Activated CD8-positive, alpha-beta T cell treated with anti-CD3 and anti-CD28 coated beads for 36 hours (primary cell): ENCODE measurements at regions not wholly inside any gene's neighbourhood (a gene's known extent, or its start where the extent isn't known, plus 50 kb on each side); places are given as distances from the start of the nearest gene placed in this dataset.

Source experiments
- ATAC-seq: fragments of 200-7000 bp; cut with Tn5 transposase; one replicate; pipeline ENCODE4 v1.10.0; 2021; ENCODE audit warnings: mild to moderate bottlenecking, moderate library complexity
- CTCF ChIA-PET: fragments of 350-600 bp; sonication (Branson Sonifier 250); formaldehyde crosslinking; loops from one replicate; lab custom pipeline; 2021; ENCODE audit warnings: antibody characterized with exemption; lab: Charles Lee
- POLR2A ChIA-PET: fragments of 350-600 bp; sonication (Branson Sonifier 250); formaldehyde crosslinking; loops from one replicate; lab custom pipeline; 2021; ENCODE audit warnings: antibody characterized with exemption; lab: Charles Lee
- DNase-seq: peaks from one replicate; pipeline ENCODE4 v3.0.0-alpha.2; 2020
- H3K27ac Mint-ChIP-seq: one replicate; pipeline ENCODE4 v1.8.0; 2021; ENCODE audit warnings: mild to moderate bottlenecking, mixed read lengths
- H3K27me3 Mint-ChIP-seq: one replicate; pipeline ENCODE4 v1.8.0; 2021; ENCODE audit warnings: mixed read lengths
- H3K36me3 Mint-ChIP-seq: one replicate; pipeline ENCODE4 v1.8.0; 2021; ENCODE audit warnings: low read depth, mixed read lengths
- H3K4me1 Mint-ChIP-seq: one replicate; pipeline ENCODE4 v1.8.0; 2021; ENCODE audit warnings: low read depth, mixed read lengths
- H3K4me3 Mint-ChIP-seq: one replicate; pipeline ENCODE4 v1.8.0; 2021; ENCODE audit warnings: mild to moderate bottlenecking, moderate library complexity, mixed read lengths
- H3K9me3 Mint-ChIP-seq: one replicate; pipeline ENCODE4 v1.8.0; 2021; ENCODE audit warnings: mixed read lengths
- CTCF ChIP-seq: fragments of 200-600 bp; IDR thresholded peaks from one replicate; pipeline ENCODE4 v1.8.0; 2022; ENCODE audit warnings: antibody characterized with exemption, mild to moderate bottlenecking
- intact Hi-C: fragments of 100-400 bp; cut with micrococcal nuclease; formaldehyde crosslinking; loops from one replicate; pipeline ENCODE4 v1.10.0; 2022

- Mint-ChIP-seq H3K4me1 (no peaks in the 10 kb centered on the region), H3K27ac (no peak overlapping the region), H3K4me3 (no peak overlapping the region), H3K9me3 (no peaks in the 10 kb centered on the region), H3K27me3 (peaks cover 2% of the 10 kb centered on the region), H3K36me3 (no peaks in the 10 kb centered on the region)
- DNase-seq, result no peak
- intact Hi-C loops, result no loop called here
- no peak for ATAC-seq
- ChIA-PET CTCF (no interaction called here), POLR2A (no interaction called here)
- TF ChIP-seq CTCF, result no peak
Measured at GRCh38 chr6:1055015-1055921, 256.6 kb upstream of the FOXQ1 start.

- CTCF ChIA-PET, result no interaction called here
- DNase-seq (no peak), ATAC-seq (no peak)
- H3K36me3 Mint-ChIP-seq, result no peaks in the 10 kb centered on the region
- H3K4me1 Mint-ChIP-seq, result no peaks in the 10 kb centered on the region
- POLR2A ChIA-PET, result no interaction called here
- no peak overlapping the region for H3K27ac Mint-ChIP-seq
- intact Hi-C loops, result no loop called here
- H3K4me3 Mint-ChIP-seq, result no peak overlapping the region
- H3K9me3 Mint-ChIP-seq, result no peaks in the 10 kb centered on the region
- TF ChIP-seq CTCF, result no peak
- peaks cover 4% of the 10 kb centered on the region for H3K27me3 Mint-ChIP-seq
Measured at GRCh38 chr6:1054653-1055014, 257.3 kb upstream of the FOXQ1 start.

- ATAC-seq (no peak), DNase-seq (no peak)
- POLR2A ChIA-PET, result no interaction called here
- H3K27ac Mint-ChIP-seq, result no peak overlapping the region
- no peak for TF ChIP-seq CTCF
- peaks cover 7% of the 10 kb centered on the region for H3K27me3 Mint-ChIP-seq
- intact Hi-C loops, result no loop called here
- CTCF ChIA-PET, result no interaction called here
- no peak overlapping the region for H3K4me3 Mint-ChIP-seq
- H3K36me3 Mint-ChIP-seq, result no peaks in the 10 kb centered on the region
- no peaks in the 10 kb centered on the region for H3K9me3 Mint-ChIP-seq
- H3K4me1 Mint-ChIP-seq, result no peaks in the 10 kb centered on the region
Measured at GRCh38 chr6:1053586-1053985, 258.3 kb upstream of the FOXQ1 start.

- H3K4me3 Mint-ChIP-seq, result no peak overlapping the region
- intact Hi-C loops, result no loop called here
- ChIA-PET POLR2A (no interaction called here), CTCF (no interaction called here)
- no peak for TF ChIP-seq CTCF
- no peak overlapping the region for H3K27ac Mint-ChIP-seq
- ATAC-seq, result no peak
- H3K4me1 Mint-ChIP-seq, result no peaks in the 10 kb centered on the region
- no peaks in the 10 kb centered on the region for H3K9me3 Mint-ChIP-seq
- no peak for DNase-seq
- no peaks in the 10 kb centered on the region for H3K36me3 Mint-ChIP-seq
- peaks cover 14% of the 10 kb centered on the region for H3K27me3 Mint-ChIP-seq
Measured at GRCh38 chr6:1052262-1052661, 259.6 kb upstream of the FOXQ1 start.

GRCh38 chr6:1049900-1050299 lies 262.0 kb upstream of the FOXQ1 start:
- no peaks in the 10 kb centered on the region for H3K36me3 Mint-ChIP-seq
- ChIA-PET POLR2A (no interaction called here), CTCF (no interaction called here)
- no peak for ATAC-seq
- H3K27ac Mint-ChIP-seq, result no peak overlapping the region
- no peak overlapping the region for H3K4me3 Mint-ChIP-seq
- H3K27me3 Mint-ChIP-seq, result peaks cover 27% of the 10 kb centered on the region
- H3K4me1 Mint-ChIP-seq, result no peaks in the 10 kb centered on the region
- intact Hi-C loops, result no loop called here
- TF ChIP-seq CTCF, result no peak
- no peaks in the 10 kb centered on the region for H3K9me3 Mint-ChIP-seq
- no peak for DNase-seq
